A549 (cell line): ENCODE measurements at regions not wholly inside any gene's neighbourhood (a gene's known extent, or its start where the extent isn't known, plus 50 kb on each side); places are given as distances from the start of the nearest gene placed in this dataset.

Experiments
- BHLHE40 ChIP-seq: IDR thresholded peaks from 2 replicates; pipeline ENCODE4 v1.6.1; 2012; ENCODE audit warnings: low read depth, low read length, inconsistent platforms
- CTCF ChIP-seq: fragments of >200 bp; sonication (Bioruptor Twin); formaldehyde crosslinking; IDR thresholded peaks from 3 replicates; pipeline ENCODE4 v1.5.1; 2016
- EP300 ChIP-seq, 2 experiments: fragments of >200 bp; sonication (Bioruptor Twin); formaldehyde crosslinking; IDR thresholded peaks; 2 replicates in 1 of 2; 3 replicates in 1 of 2; pipeline ENCODE4 v1.6.1; 2016 to 2017
- ESRRA ChIP-seq: fragments of 150-350 bp; IDR thresholded peaks from 2 replicates; pipeline ENCODE4 v1.6.1; 2014; ENCODE audit warnings: mild to moderate bottlenecking, low read length, borderline replicate concordance
- HOXA7 ChIP-seq: fragments of 250-450 bp; sonication (Bioruptor Pico); IDR thresholded peaks from 2 replicates; pipeline ENCODE4 v1.5.0; 2020; ENCODE audit warnings: mild to moderate bottlenecking, moderate library complexity
- JUNB ChIP-seq: fragments of >200 bp; sonication (Bioruptor Twin); formaldehyde crosslinking; IDR thresholded peaks from 2 replicates; pipeline ENCODE4 v1.6.1; 2016
- POLR2A ChIP-seq: IDR thresholded peaks from 2 replicates; pipeline ENCODE4 v1.6.1; 2012; ENCODE audit warnings: mild to moderate bottlenecking, low read length
- RAD21 ChIP-seq, 2 experiments: fragments of >200 bp in 1 of 2; sonication (Bioruptor Twin) in 1 of 2; formaldehyde crosslinking in 1 of 2; IDR thresholded peaks in 1 of 2; conservative IDR thresholded peaks in 1 of 2; 2 replicates in 1 of 2; 3 replicates in 1 of 2; pipeline ENCODE4 v1.6.1; 2012 to 2018; ENCODE audit warnings: inconsistent platforms in 1 of 2
- RCOR1 ChIP-seq: fragments of 150-350 bp; IDR thresholded peaks from 2 replicates; pipeline ENCODE4 v1.6.1; 2014; ENCODE audit warnings: antibody characterized with exemption, low read length, low read depth
- TF ChIP-seq, protein P1 (sequence below): IDR thresholded peaks from 2 replicates; pipeline ENCODE4 v1.6.1; 2012

GRCh38 chr2:220365023-220365422, 737.6 kb downstream of the SLC4A3 start:
- TF ChIP-seq, protein P1, sequence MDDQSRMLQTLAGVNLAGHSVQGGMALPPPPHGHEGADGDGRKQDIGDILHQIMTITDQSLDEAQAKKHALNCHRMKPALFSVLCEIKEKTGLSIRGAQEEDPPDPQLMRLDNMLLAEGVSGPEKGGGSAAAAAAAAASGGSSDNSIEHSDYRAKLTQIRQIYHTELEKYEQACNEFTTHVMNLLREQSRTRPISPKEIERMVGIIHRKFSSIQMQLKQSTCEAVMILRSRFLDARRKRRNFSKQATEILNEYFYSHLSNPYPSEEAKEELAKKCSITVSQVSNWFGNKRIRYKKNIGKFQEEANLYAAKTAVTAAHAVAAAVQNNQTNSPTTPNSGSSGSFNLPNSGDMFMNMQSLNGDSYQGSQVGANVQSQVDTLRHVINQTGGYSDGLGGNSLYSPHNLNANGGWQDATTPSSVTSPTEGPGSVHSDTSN: no peak
- TF ChIP-seq POLR2A: no peak
- TF ChIP-seq CTCF: no peak
- TF ChIP-seq JUNB: no peak
- no peak for TF ChIP-seq RCOR1
- TF ChIP-seq BHLHE40: no peak
- no peak for TF ChIP-seq EP300 (IDR thresholded peaks at IDR 0.05)
- no peak for TF ChIP-seq RAD21 (conservative IDR thresholded peaks at IDR 0.05 in 1 of 2, IDR thresholded peaks at IDR 0.05 in 1 of 2)
- no peak for TF ChIP-seq HOXA7
- no peak for TF ChIP-seq ESRRA
